Keratinocyte (primary cell): ENCODE measurements at regions not wholly inside any gene's neighbourhood (a gene's known extent, or its start where the extent isn't known, plus 50 kb on each side); places are given as distances from the start of the nearest gene placed in this dataset.

ENCODE experiments used
- DNase-seq: peaks from one replicate; pipeline ENCODE4 v3.0.0-alpha.2; 2011; ENCODE audit warnings: low read depth, missing footprints, low spot score
- FAIRE-seq: peaks from 2 replicates; lab custom pipeline; 2011; peaks lifted over from hg19 to GRCh38; lab: Jason Lieb, UNC
- H2AFZ ChIP-seq: 2 replicates; pipeline ENCODE4 v1.6.0; 2012; ENCODE audit warnings: low read length, control low read depth, inconsistent platforms; ENCODE audit not compliant: control insufficient read depth
- H3K27ac ChIP-seq: 2 replicates; pipeline ENCODE4 v1.5.1; 2011; ENCODE audit warnings: low read length; ENCODE audit not compliant: control insufficient read depth, insufficient read depth
- H3K27me3 ChIP-seq: 3 replicates; pipeline ENCODE4 v1.6.0; 2011; ENCODE audit warnings: low read length; ENCODE audit not compliant: control insufficient read depth, insufficient read depth; ENCODE audit errors: extremely low read depth
- H3K36me3 ChIP-seq, 2 experiments: 2 replicates in 1 of 2; 3 replicates in 1 of 2; pipeline ENCODE4 v1.5.1; 2011; ENCODE audit warnings: low read length in 2 of 2, mild to moderate bottlenecking in 1 of 2; ENCODE audit not compliant: control insufficient read depth in 2 of 2, insufficient read depth in 2 of 2; ENCODE audit errors: extremely low read depth in 1 of 2
- H3K4me1 ChIP-seq: 3 replicates; pipeline ENCODE4 v1.5.1; 2011; ENCODE audit warnings: low read length; ENCODE audit not compliant: control insufficient read depth, insufficient read depth; ENCODE audit errors: extremely low read depth
- H3K4me2 ChIP-seq: 3 replicates; pipeline ENCODE4 v1.6.0; 2011; ENCODE audit warnings: low read depth, low read length; ENCODE audit not compliant: control insufficient read depth, insufficient read depth; ENCODE audit errors: extremely low read depth
- H3K4me3 ChIP-seq, 3 experiments: fragments of 200-600 bp in 1 of 3; sonication (generic) in 1 of 3; 2 replicates in 2 of 3; 3 replicates in 1 of 3; pipeline ENCODE4 v1.5.1; 2011 to 2016; ENCODE audit warnings: low read length in 3 of 3, mild to moderate bottlenecking in 3 of 3, control low read depth in 2 of 3, inconsistent platforms in 1 of 3, low read depth in 1 of 3, mixed read lengths in 1 of 3, mixed run types in 1 of 3, moderate library complexity in 1 of 3; ENCODE audit not compliant: control insufficient read depth in 2 of 3, insufficient read depth in 2 of 3; ENCODE audit errors: extremely low read depth in 1 of 3
- H3K79me2 ChIP-seq: 2 replicates; pipeline ENCODE4 v1.6.0; 2012; ENCODE audit warnings: low read length; ENCODE audit not compliant: control insufficient read depth, insufficient read depth
- H3K9ac ChIP-seq: 3 replicates; pipeline ENCODE4 v1.6.0; 2011; ENCODE audit warnings: low read length; ENCODE audit not compliant: control insufficient read depth, insufficient read depth; ENCODE audit errors: extremely low read depth
- H3K9me1 ChIP-seq: 3 replicates; pipeline ENCODE4 v1.6.0; 2011; ENCODE audit warnings: low read length; ENCODE audit not compliant: control insufficient read depth, insufficient read depth; ENCODE audit errors: extremely low read depth
- H3K9me3 ChIP-seq: 2 replicates; pipeline ENCODE4 v1.5.1; 2012; ENCODE audit warnings: low read depth, low read length; ENCODE audit not compliant: control insufficient read depth
- H4K20me1 ChIP-seq: 3 replicates; pipeline ENCODE4 v1.6.0; 2011; ENCODE audit warnings: low read length; ENCODE audit not compliant: control insufficient read depth, insufficient read depth; ENCODE audit errors: extremely low read depth
- EZH2 ChIP-seq: IDR thresholded peaks from one replicate; pipeline ENCODE4 v1.6.1; 2012; ENCODE audit warnings: inconsistent platforms, mild to moderate bottlenecking, low read length, moderate library complexity
- dilution Hi-C: fragments of 300-500 bp; cut with MboI; formaldehyde crosslinking; loops from one replicate; pipeline ENCODE4 v1.7.0; 2020; ENCODE audit warnings: low sequenced_read_pairs; ENCODE audit not compliant: extremely low pct_ligation_motif_present
- TF ChIP-seq, protein P1 (sequence below), 3 experiments: IDR thresholded peaks in 1 of 3; conservative IDR thresholded peaks in 1 of 3; optimal IDR thresholded peaks in 1 of 3; 2 replicates in 2 of 3; 3 replicates in 1 of 3; pipeline versions ENCODE3 to v1.5.1; 2011; ENCODE audit warnings: low read length in 3 of 3, mild to moderate bottlenecking in 3 of 3, moderate library complexity in 2 of 3, control low read depth in 1 of 3, inconsistent platforms in 1 of 3; ENCODE audit not compliant: insufficient read depth in 2 of 3; ENCODE audit errors: extremely low read depth in 1 of 3

DNA sequence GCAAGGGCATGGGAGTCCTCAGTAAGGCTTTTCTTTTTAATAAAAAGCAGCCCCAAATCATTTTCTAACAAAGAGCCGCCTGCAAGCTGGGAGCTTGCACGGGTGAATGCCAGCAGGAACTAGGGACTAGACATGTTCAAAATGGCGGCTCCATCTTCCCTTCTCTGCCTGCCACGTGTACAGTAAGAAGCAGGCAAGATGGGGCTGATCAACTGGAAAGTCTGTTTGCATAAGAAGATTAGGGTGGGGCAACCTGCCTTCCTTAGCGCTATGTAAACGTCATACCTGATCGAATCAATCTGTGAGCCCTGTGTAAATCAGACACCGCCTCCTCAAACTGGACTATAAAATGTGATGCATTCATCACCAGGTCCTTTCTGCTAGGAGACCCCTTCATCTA is 299.4 kb upstream of the SOX4 start:
- H2AFZ ChIP-seq: no peak overlapping the region
- TF ChIP-seq, protein P1, sequence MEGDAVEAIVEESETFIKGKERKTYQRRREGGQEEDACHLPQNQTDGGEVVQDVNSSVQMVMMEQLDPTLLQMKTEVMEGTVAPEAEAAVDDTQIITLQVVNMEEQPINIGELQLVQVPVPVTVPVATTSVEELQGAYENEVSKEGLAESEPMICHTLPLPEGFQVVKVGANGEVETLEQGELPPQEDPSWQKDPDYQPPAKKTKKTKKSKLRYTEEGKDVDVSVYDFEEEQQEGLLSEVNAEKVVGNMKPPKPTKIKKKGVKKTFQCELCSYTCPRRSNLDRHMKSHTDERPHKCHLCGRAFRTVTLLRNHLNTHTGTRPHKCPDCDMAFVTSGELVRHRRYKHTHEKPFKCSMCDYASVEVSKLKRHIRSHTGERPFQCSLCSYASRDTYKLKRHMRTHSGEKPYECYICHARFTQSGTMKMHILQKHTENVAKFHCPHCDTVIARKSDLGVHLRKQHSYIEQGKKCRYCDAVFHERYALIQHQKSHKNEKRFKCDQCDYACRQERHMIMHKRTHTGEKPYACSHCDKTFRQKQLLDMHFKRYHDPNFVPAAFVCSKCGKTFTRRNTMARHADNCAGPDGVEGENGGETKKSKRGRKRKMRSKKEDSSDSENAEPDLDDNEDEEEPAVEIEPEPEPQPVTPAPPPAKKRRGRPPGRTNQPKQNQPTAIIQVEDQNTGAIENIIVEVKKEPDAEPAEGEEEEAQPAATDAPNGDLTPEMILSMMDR (optimal IDR thresholded peaks at IDR 0.05 in 1 of 3, IDR thresholded peaks at IDR 0.05 in 1 of 3, conservative IDR thresholded peaks at IDR 0.05 in 1 of 3; ENCODE audit: extremely low read depth in 1 of 3, insufficient read depth in 2 of 3, low read length in 3 of 3): no peak
- TF ChIP-seq EZH2: no peak
- H3K27me3 ChIP-seq: no peaks in the 10 kb centered on the region
- H3K4me2 ChIP-seq: no peak overlapping the region
- H3K79me2 ChIP-seq: no peaks in the 10 kb centered on the region
- no peak for DNase-seq
- no peak for FAIRE-seq
- no peaks in the 10 kb centered on the region for H3K9me1 ChIP-seq
- no peaks in the 10 kb centered on the region for H3K9me3 ChIP-seq
- dilution Hi-C loops: no loop called here
- no peaks in the 10 kb centered on the region for H3K4me1 ChIP-seq
- H3K36me3 ChIP-seq: no peaks in the 10 kb centered on the region
- H4K20me1 ChIP-seq: no peaks in the 10 kb centered on the region
- no peak overlapping the region for H3K4me3 ChIP-seq
- H3K27ac ChIP-seq: no peak overlapping the region
- H3K9ac ChIP-seq: no peak overlapping the region

DNA sequence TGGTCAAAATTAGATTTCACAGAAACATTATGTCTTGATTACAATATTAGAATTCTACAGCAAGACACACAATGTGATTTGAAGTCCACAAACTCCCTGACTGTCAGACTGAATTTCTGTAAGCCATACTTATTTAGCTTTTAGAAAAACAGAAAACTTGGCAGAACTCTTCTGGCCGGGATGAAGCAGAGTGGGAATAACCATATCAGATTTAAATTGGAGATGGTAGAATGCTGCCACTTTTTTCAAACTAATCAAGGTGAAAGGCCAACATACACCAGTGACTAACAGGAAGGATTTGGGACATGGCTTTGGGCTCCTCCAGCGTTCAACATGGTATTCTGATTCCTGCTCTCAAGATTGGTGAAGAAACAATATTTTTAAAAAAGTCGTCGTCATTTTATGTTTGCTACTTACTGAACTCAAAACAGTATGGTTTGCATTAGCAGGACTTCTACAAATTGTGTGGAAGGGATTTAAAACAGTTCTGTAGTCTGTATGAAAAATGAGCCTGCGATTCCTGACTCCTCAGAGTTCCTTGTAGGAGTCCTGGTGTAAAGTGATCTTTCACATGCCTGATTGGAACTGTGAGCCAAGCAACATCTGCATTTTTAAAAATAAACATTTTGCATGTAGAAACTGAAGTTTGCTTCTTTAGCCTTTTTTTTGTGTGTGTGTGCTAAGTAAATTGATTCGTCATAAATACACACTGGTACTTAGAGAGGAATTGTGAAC is 297.9 kb upstream of the SOX4 start:
- H3K36me3 ChIP-seq: no peaks in the 10 kb centered on the region
- H3K9me1 ChIP-seq: no peaks in the 10 kb centered on the region
- H3K4me3 ChIP-seq: no peak overlapping the region
- no peak for TF ChIP-seq EZH2
- TF ChIP-seq, protein P1 (optimal IDR thresholded peaks at IDR 0.05 in 1 of 3, IDR thresholded peaks at IDR 0.05 in 1 of 3, conservative IDR thresholded peaks at IDR 0.05 in 1 of 3; ENCODE audit: extremely low read depth in 1 of 3, insufficient read depth in 2 of 3, low read length in 3 of 3): no peak
- no peaks in the 10 kb centered on the region for H3K27me3 ChIP-seq
- dilution Hi-C loops: no loop called here
- H3K27ac ChIP-seq: no peak overlapping the region
- H3K9ac ChIP-seq: no peak overlapping the region
- no peak for FAIRE-seq
- H3K79me2 ChIP-seq: no peaks in the 10 kb centered on the region
- no peaks in the 10 kb centered on the region for H3K9me3 ChIP-seq
- H2AFZ ChIP-seq: no peak overlapping the region
- H4K20me1 ChIP-seq: no peaks in the 10 kb centered on the region
- no peak overlapping the region for H3K4me2 ChIP-seq
- H3K4me1 ChIP-seq: no peaks in the 10 kb centered on the region
- DNase-seq: no peak
